B cell (primary cell): ENCODE measurements at regions not wholly inside any gene's neighbourhood (a gene's known extent, or its start where the extent isn't known, plus 50 kb on each side); places are given as distances from the start of the nearest gene placed in this dataset.

Experiments
- CTCF ChIP-seq: fragments of 200-600 bp; IDR thresholded peaks from one replicate; pipeline ENCODE4 v1.8.0; 2022; ENCODE audit warnings: antibody characterized with exemption, mild to moderate bottlenecking
- EZH2 ChIP-seq: IDR thresholded peaks from 2 replicates; pipeline ENCODE4 v1.6.1; 2012; ENCODE audit warnings: borderline replicate concordance, low read depth, mild to moderate bottlenecking, moderate library complexity, low read length; ENCODE audit not compliant: insufficient read depth, poor library complexity, severe bottlenecking

DNA sequence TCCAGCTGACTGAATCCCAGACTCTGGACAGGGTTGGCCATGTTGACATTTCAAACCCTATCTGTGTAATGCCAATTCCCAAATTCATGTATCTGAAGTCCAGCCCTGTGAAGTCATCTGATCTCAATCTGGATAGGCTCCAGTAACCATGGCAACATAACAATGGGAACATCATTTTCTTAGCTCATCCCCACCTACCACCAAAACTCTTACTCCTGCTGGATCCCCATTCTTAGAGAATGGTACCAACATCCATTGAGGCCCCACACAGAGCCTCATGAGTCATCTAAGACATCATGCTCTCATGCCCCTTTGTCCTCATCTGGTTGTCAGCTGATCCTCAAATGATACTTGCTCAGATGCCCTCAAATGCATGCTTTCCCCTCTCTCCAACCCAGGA lies 58.9 kb upstream of the TEX51 start:
- TF ChIP-seq CTCF (no peak), EZH2 (no peak)
